HL-60 (cell line): ENCODE measurements at regions not wholly inside any gene's neighbourhood (a gene's known extent, or its start where the extent isn't known, plus 50 kb on each side); places are given as distances from the start of the nearest gene placed in this dataset.

Source experiments
- DNase-seq, 2 experiments: peaks; one replicate each; pipeline ENCODE4 v3.0.0-alpha.2; 2010 to 2020; ENCODE audit warnings: low read depth in 1 of 2, low spot score in 1 of 2
- H3K27ac ChIP-seq: fragments of 250-450 bp; sonication (Bioruptor Pico); replicated peaks from 2 replicates; pipeline ENCODE4 v1.5.1; 2020; ENCODE audit warnings: mild to moderate bottlenecking, moderate library complexity
- H3K27me3 ChIP-seq: fragments of 250-450 bp; sonication (Bioruptor Pico); 2 replicates; pipeline ENCODE4 v1.5.1; 2021; ENCODE audit warnings: mild to moderate bottlenecking, moderate library complexity; ENCODE audit not compliant: insufficient read depth, poor library complexity, severe bottlenecking
- H3K4me3 ChIP-seq: replicated peaks from 2 replicates; pipeline ENCODE4 v1.5.1; 2011; ENCODE audit warnings: mild to moderate bottlenecking, control low read depth, low read length; ENCODE audit not compliant: insufficient read depth
- GABPA ChIP-seq: IDR thresholded peaks from 2 replicates; pipeline ENCODE4 v1.6.1; 2012; ENCODE audit warnings: low read depth
- POLR2AphosphoS5 ChIP-seq: IDR thresholded peaks from 2 replicates; pipeline ENCODE4 v1.6.1; 2012; ENCODE audit warnings: low read depth
- REST ChIP-seq: IDR thresholded peaks from 2 replicates; pipeline ENCODE4 v1.6.1; 2012; ENCODE audit warnings: low read depth; ENCODE audit not compliant: insufficient replicate concordance
- SPI1 ChIP-seq: IDR thresholded peaks from 2 replicates; pipeline ENCODE4 v1.6.1; 2012; ENCODE audit warnings: low read depth, mild to moderate bottlenecking, borderline replicate concordance
- TF ChIP-seq, protein P1 (sequence below): IDR thresholded peaks from one replicate; pipeline ENCODE4 v1.5.1; 2011; ENCODE audit warnings: low read length, control low read depth, inconsistent platforms; ENCODE audit not compliant: insufficient read depth

DNA sequence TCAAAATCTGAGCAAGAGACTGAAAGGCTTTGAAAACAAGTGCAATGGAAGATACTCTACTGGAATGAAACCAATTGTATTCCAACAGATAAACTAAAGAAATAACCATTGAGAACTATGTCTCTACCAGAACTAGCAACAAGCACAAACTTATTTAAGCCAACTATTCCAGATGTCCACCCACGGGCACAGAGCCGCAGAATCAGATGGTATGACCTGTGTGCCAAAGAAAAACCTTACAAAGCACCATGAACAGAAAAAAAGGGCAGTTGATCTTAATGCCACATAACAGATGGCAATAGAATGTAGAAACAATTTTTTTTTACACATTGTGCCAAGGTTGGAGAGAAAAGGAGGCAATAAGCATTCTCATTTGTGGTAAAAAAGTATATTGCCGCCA, 269.3 kb upstream of the ADGRL3 start:
- no peak overlapping the region for H3K4me3 ChIP-seq
- H3K27me3 ChIP-seq = no peaks in the 10 kb centered on the region
- TF ChIP-seq, protein P1, sequence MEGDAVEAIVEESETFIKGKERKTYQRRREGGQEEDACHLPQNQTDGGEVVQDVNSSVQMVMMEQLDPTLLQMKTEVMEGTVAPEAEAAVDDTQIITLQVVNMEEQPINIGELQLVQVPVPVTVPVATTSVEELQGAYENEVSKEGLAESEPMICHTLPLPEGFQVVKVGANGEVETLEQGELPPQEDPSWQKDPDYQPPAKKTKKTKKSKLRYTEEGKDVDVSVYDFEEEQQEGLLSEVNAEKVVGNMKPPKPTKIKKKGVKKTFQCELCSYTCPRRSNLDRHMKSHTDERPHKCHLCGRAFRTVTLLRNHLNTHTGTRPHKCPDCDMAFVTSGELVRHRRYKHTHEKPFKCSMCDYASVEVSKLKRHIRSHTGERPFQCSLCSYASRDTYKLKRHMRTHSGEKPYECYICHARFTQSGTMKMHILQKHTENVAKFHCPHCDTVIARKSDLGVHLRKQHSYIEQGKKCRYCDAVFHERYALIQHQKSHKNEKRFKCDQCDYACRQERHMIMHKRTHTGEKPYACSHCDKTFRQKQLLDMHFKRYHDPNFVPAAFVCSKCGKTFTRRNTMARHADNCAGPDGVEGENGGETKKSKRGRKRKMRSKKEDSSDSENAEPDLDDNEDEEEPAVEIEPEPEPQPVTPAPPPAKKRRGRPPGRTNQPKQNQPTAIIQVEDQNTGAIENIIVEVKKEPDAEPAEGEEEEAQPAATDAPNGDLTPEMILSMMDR = no peak
- TF ChIP-seq REST (no peak), SPI1 (no peak), GABPA (no peak), POLR2AphosphoS5 (no peak)
- DNase-seq = no peak
- H3K27ac ChIP-seq = no peak overlapping the region

GRCh38 chr4:60934566-60935295, 265.4 kb upstream of the ADGRL3 start:
- Histone ChIP-seq H3K4me3 (no peak overlapping the region), H3K27ac (no peak overlapping the region), H3K27me3 (no peaks in the 10 kb centered on the region)
- TF ChIP-seq, protein P1 = no peak
- TF ChIP-seq SPI1 = no peak
- TF ChIP-seq POLR2AphosphoS5 = no peak
- TF ChIP-seq REST = no peak
- TF ChIP-seq GABPA = no peak
- DNase-seq = no peak

GRCh38 chr4:60938181-60938580, 261.9 kb upstream of the ADGRL3 start:
- DNase-seq = no peak
- Histone ChIP-seq H3K27ac (no peak overlapping the region), H3K4me3 (no peak overlapping the region), H3K27me3 (no peaks in the 10 kb centered on the region)
- TF ChIP-seq SPI1 (no peak), REST (no peak), GABPA (no peak), POLR2AphosphoS5 (no peak)
- TF ChIP-seq, protein P1 = no peak
